ENCODE measurements at regions not wholly inside any gene's neighbourhood (a gene's known extent, or its start where the extent isn't known, plus 50 kb on each side); places are given as distances from the start of the nearest gene placed in this dataset.

GRCh38 chr2:31666878-31667277, 86.1 kb upstream of the SRD5A2 start:
- H3K9me3 Mint-ChIP-seq, result peaks cover 16% of the 10 kb centered on the region
- POLR2A ChIA-PET, result no interaction called here
- no peak overlapping the region for H3K4me3 Mint-ChIP-seq
- CTCF ChIA-PET, result no interaction called here
- H3K27ac Mint-ChIP-seq, result no peak overlapping the region
- no peaks in the 10 kb centered on the region for H3K4me1 ChIP-seq (ENCODE audit: insufficient read depth, low read length)
- intact Hi-C loops (cut with DNase I, micrococcal nuclease), result no loop called here
- H3K4me3 ChIP-seq (ENCODE audit: low read length), result no peak overlapping the region
- H3K27me3 ChIP-seq (ENCODE audit: control insufficient read depth in 1 of 2, insufficient read depth in 2 of 2, low read length in 2 of 2), result no peaks in the 10 kb centered on the region
- no peaks in the 10 kb centered on the region for H3K4me1 Mint-ChIP-seq (ENCODE audit: low read depth)
- no peaks in the 10 kb centered on the region for H3K36me3 Mint-ChIP-seq (ENCODE audit: low read depth)
- no peaks in the 10 kb centered on the region for H3K36me3 ChIP-seq (ENCODE audit: insufficient read depth, low read length)
- TF ChIP-seq, protein P1, sequence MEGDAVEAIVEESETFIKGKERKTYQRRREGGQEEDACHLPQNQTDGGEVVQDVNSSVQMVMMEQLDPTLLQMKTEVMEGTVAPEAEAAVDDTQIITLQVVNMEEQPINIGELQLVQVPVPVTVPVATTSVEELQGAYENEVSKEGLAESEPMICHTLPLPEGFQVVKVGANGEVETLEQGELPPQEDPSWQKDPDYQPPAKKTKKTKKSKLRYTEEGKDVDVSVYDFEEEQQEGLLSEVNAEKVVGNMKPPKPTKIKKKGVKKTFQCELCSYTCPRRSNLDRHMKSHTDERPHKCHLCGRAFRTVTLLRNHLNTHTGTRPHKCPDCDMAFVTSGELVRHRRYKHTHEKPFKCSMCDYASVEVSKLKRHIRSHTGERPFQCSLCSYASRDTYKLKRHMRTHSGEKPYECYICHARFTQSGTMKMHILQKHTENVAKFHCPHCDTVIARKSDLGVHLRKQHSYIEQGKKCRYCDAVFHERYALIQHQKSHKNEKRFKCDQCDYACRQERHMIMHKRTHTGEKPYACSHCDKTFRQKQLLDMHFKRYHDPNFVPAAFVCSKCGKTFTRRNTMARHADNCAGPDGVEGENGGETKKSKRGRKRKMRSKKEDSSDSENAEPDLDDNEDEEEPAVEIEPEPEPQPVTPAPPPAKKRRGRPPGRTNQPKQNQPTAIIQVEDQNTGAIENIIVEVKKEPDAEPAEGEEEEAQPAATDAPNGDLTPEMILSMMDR (IDR thresholded peaks at IDR 0.05), result no peak
- no peaks in the 10 kb centered on the region for H3K9me3 ChIP-seq (ENCODE audit: control insufficient read depth in 1 of 2, insufficient read depth in 1 of 2, low read length in 2 of 2)
- ATAC-seq (ENCODE audit: poor library complexity), result no peak
- H3K27me3 Mint-ChIP-seq, result peaks cover 10% of the 10 kb centered on the region
- H3K27ac ChIP-seq (ENCODE audit: low read depth in 1 of 2, low read length in 2 of 2), result no peak overlapping the region
- DNase-seq, result no peak

GRCh38 chr2:31664949-31665724, 84.4 kb upstream of the SRD5A2 start:
- peaks cover 7% of the 10 kb centered on the region for H3K9me3 Mint-ChIP-seq
- H3K4me1 ChIP-seq (ENCODE audit: insufficient read depth, low read length), result no peaks in the 10 kb centered on the region
- no peaks in the 10 kb centered on the region for H3K36me3 ChIP-seq (ENCODE audit: insufficient read depth, low read length)
- intact Hi-C loops (cut with DNase I, micrococcal nuclease), result no loop called here
- peaks cover 10% of the 10 kb centered on the region for H3K27me3 Mint-ChIP-seq
- ChIA-PET CTCF (no interaction called here), POLR2A (no interaction called here)
- ATAC-seq (ENCODE audit: poor library complexity) (no peak), DNase-seq (no peak)
- no peaks in the 10 kb centered on the region for H3K36me3 Mint-ChIP-seq (ENCODE audit: low read depth)
- no peak overlapping the region for H3K4me3 ChIP-seq (ENCODE audit: low read length)
- H3K4me3 Mint-ChIP-seq, result no peak overlapping the region
- TF ChIP-seq, protein P1 (IDR thresholded peaks at IDR 0.05), result no peak
- H3K4me1 Mint-ChIP-seq (ENCODE audit: low read depth), result no peaks in the 10 kb centered on the region
- H3K27ac ChIP-seq (ENCODE audit: low read depth in 1 of 2, low read length in 2 of 2), result no peak overlapping the region
- H3K9me3 ChIP-seq (ENCODE audit: control insufficient read depth in 1 of 2, insufficient read depth in 1 of 2, low read length in 2 of 2), result no peaks in the 10 kb centered on the region
- H3K27me3 ChIP-seq (ENCODE audit: control insufficient read depth in 1 of 2, insufficient read depth in 2 of 2, low read length in 2 of 2), result no peaks in the 10 kb centered on the region
- H3K27ac Mint-ChIP-seq, result no peak overlapping the region

DNA sequence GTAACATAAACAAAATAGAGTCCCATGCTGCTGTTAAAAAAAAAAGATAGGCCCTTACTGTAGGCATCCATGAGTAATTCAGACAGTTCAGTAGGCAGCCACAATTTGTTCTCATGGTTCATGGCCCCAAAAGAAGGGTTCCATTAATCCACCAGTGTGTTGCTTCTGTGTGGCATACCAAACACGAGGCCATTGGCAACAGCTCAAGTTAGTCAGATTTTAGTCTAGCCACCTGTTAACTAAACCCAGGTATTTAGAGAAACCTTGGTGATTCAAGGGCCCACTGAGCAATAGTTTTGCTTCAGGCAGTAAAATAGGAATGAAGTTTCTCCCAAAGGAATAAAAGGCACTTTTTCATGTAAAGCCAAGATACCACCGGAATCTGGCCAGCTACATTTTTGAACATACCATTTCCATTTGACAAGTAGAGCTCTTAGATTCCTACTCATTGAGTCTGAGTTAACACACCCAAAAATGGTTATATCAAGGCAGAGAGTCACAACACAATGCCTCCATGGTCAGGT, 80.1 kb upstream of the SRD5A2 start:
- DNase-seq (no peak), ATAC-seq (ENCODE audit: poor library complexity) (no peak)
- Mint-ChIP-seq H3K27me3 (peaks cover 28% of the 10 kb centered on the region), H3K4me1 (ENCODE audit: low read depth) (no peaks in the 10 kb centered on the region), H3K4me3 (no peak overlapping the region), H3K36me3 (ENCODE audit: low read depth) (no peaks in the 10 kb centered on the region), H3K9me3 (peaks cover 3% of the 10 kb centered on the region), H3K27ac (no peak overlapping the region)
- CTCF ChIA-PET, result no interaction called here
- Histone ChIP-seq H3K4me1 (ENCODE audit: insufficient read depth, low read length) (no peaks in the 10 kb centered on the region), H3K36me3 (ENCODE audit: insufficient read depth, low read length) (no peaks in the 10 kb centered on the region), H3K27me3 (ENCODE audit: control insufficient read depth in 1 of 2, insufficient read depth in 2 of 2, low read length in 2 of 2) (no peaks in the 10 kb centered on the region), H3K4me3 (ENCODE audit: low read length) (no peak overlapping the region), H3K27ac (ENCODE audit: low read depth in 1 of 2, low read length in 2 of 2) (no peak overlapping the region), H3K9me3 (ENCODE audit: control insufficient read depth in 1 of 2, insufficient read depth in 1 of 2, low read length in 2 of 2) (no peaks in the 10 kb centered on the region)
- POLR2A ChIA-PET, result no interaction called here
- intact Hi-C loops (cut with DNase I, micrococcal nuclease), result no loop called here
- TF ChIP-seq, protein P1 (IDR thresholded peaks at IDR 0.05), result no peak

All from CD4-positive, alpha-beta T cell (primary cell).